H1 (cell line): ENCODE measurements at regions not wholly inside any gene's neighbourhood (a gene's known extent, or its start where the extent isn't known, plus 50 kb on each side); places are given as distances from the start of the nearest gene placed in this dataset.

ENCODE experiments used
- CTCF ChIA-PET: fragments of 300-600 bp; sonication (Branson Sonifier 250); formaldehyde crosslinking; loops from one replicate; lab custom pipeline; 2021; ENCODE audit not compliant: partially characterized antibody; lab: Charles Lee
- POLR2A ChIA-PET: fragments of 300-600 bp; sonication (Branson Sonifier 250); formaldehyde crosslinking; loops from one replicate; lab custom pipeline; 2021; ENCODE audit warnings: inconsistent platforms; ENCODE audit not compliant: partially characterized antibody; lab: Charles Lee
- DNase-seq, 2 experiments: peaks; one replicate each; pipeline versions ENCODE4 v3.0.0 to v3.0.0-alpha.2; 2010 to 2022; ENCODE audit warnings: low spot score in 2 of 2, low read depth in 1 of 2, mixed read lengths in 1 of 2
- FAIRE-seq: peaks from 2 replicates; lab custom pipeline; 2011; peaks lifted over from hg19 to GRCh38; lab: Jason Lieb, UNC
- H2AFZ ChIP-seq: 2 replicates; pipeline ENCODE4 v1.8.1; 2012; ENCODE audit warnings: low read length, inconsistent platforms
- H2AK5ac ChIP-seq: 2 replicates; pipeline ENCODE4 v1.6.1; 2013; ENCODE audit warnings: low read depth, low read length
- H2BK120ac ChIP-seq: replicated peaks from 2 replicates; pipeline ENCODE3; 2013; ENCODE audit warnings: low read depth, low read length, inconsistent platforms
- H2BK12ac ChIP-seq: 2 replicates; pipeline ENCODE4 v1.6.1; 2013; ENCODE audit warnings: low read depth, low read length
- H2BK15ac ChIP-seq: 2 replicates; pipeline ENCODE4 v1.6.1; 2013; ENCODE audit warnings: low read length
- H2BK20ac ChIP-seq: 2 replicates; pipeline ENCODE4 v1.6.1; 2013; ENCODE audit warnings: low read length
- H2BK5ac ChIP-seq: 2 replicates; pipeline ENCODE4 v1.6.1; 2013; ENCODE audit warnings: low read depth, low read length
- H3K14ac ChIP-seq: 2 replicates; pipeline ENCODE4 v1.6.1; 2013; ENCODE audit warnings: inconsistent platforms; ENCODE audit not compliant: insufficient read length
- H3K18ac ChIP-seq: 2 replicates; pipeline ENCODE4 v1.6.1; 2013; ENCODE audit warnings: low read length; ENCODE audit errors: extremely low read depth
- H3K23ac ChIP-seq: 2 replicates; pipeline ENCODE4 v1.6.1; 2013; ENCODE audit warnings: inconsistent platforms; ENCODE audit not compliant: insufficient read length
- H3K23me2 ChIP-seq: 2 replicates; pipeline ENCODE4 v1.6.1; 2013; ENCODE audit warnings: low read depth, low read length
- H3K27ac ChIP-seq: 2 replicates; pipeline ENCODE4 v1.6.1; 2011; ENCODE audit warnings: low read depth, low read length, inconsistent platforms
- H3K27me3 ChIP-seq, 4 experiments: replicated peaks in 1 of 4; 1 replicate in 1 of 4; 2 replicates in 3 of 4; pipeline versions ENCODE4 v1.6.1 to v1.8.1; 2011 to 2013; ENCODE audit warnings: low read length in 3 of 4, mild to moderate bottlenecking in 3 of 4, inconsistent platforms in 2 of 4, mixed read lengths in 2 of 4, moderate library complexity in 1 of 4; ENCODE audit not compliant: control insufficient read depth in 3 of 4, insufficient read depth in 3 of 4; ENCODE audit errors: extremely low read depth in 1 of 4
- H3K36me3 ChIP-seq, 4 experiments: 2 replicates each; pipeline versions ENCODE4 v1.6.1 to v1.8.1; 2011 to 2013; ENCODE audit warnings: mild to moderate bottlenecking in 4 of 4, low read length in 3 of 4, moderate library complexity in 2 of 4, control low read depth in 1 of 4, inconsistent platforms in 1 of 4; ENCODE audit not compliant: insufficient read depth in 4 of 4, control insufficient read depth in 2 of 4
- H3K4ac ChIP-seq: replicated peaks from 2 replicates; pipeline ENCODE3; 2013; ENCODE audit warnings: low read length, low read depth, mixed read lengths, inconsistent platforms; ENCODE audit not compliant: insufficient read length
- H3K4me1 ChIP-seq, 4 experiments: replicated peaks in 1 of 4; 1 replicate in 1 of 4; 2 replicates in 3 of 4; pipeline versions ENCODE4 v1.6.1 to v1.8.1; 2011 to 2013; ENCODE audit warnings: low read length in 3 of 4, inconsistent platforms in 2 of 4, mixed read lengths in 1 of 4; ENCODE audit not compliant: insufficient read depth in 4 of 4, control insufficient read depth in 3 of 4
- H3K4me2 ChIP-seq, 2 experiments: 2 replicates each; pipeline versions ENCODE4 v1.6.1 to v1.8.1; 2011 to 2013; ENCODE audit warnings: low read depth in 2 of 2, low read length in 2 of 2, control low read depth in 1 of 2, inconsistent platforms in 1 of 2, mild to moderate bottlenecking in 1 of 2; ENCODE audit not compliant: insufficient read depth in 1 of 2
- H3K4me3 ChIP-seq, 4 experiments: fragments of 200-600, 300-600 bp in 1 of 4; sonication (generic), shearing (Covaris generic), sonication (Bioruptor Twin) in 1 of 4; 2 replicates each; pipeline versions ENCODE4 v1.5.1 to v1.8.1; 2011 to 2016; ENCODE audit warnings: low read length in 4 of 4, low read depth in 3 of 4, control low read depth in 2 of 4, inconsistent platforms in 2 of 4, mild to moderate bottlenecking in 2 of 4, mixed read lengths in 1 of 4, moderate library complexity in 1 of 4; ENCODE audit not compliant: insufficient read depth in 2 of 4; ENCODE audit errors: extremely low read depth in 1 of 4
- H3K56ac ChIP-seq: replicated peaks from 2 replicates; pipeline ENCODE3; 2013; ENCODE audit warnings: low read depth, mild to moderate bottlenecking, mixed read lengths, low read length, inconsistent platforms; ENCODE audit not compliant: insufficient read length
- H3K79me1 ChIP-seq: 2 replicates; pipeline ENCODE4 v1.6.1; 2013; ENCODE audit warnings: low read depth, low read length, control low read depth
- H3K79me2 ChIP-seq, 2 experiments: 2 replicates each; pipeline versions ENCODE4 v1.6.1 to v1.8.1; 2012 to 2013; ENCODE audit warnings: low read length in 2 of 2, mild to moderate bottlenecking in 2 of 2, inconsistent platforms in 1 of 2; ENCODE audit not compliant: insufficient read depth in 2 of 2, control insufficient read depth in 1 of 2
- H3K9ac ChIP-seq, 4 experiments: replicated peaks in 1 of 4; 1 replicate in 1 of 4; 2 replicates in 3 of 4; pipeline versions ENCODE4 v1.6.1 to v1.8.1; 2011 to 2013; ENCODE audit warnings: low read depth in 3 of 4, low read length in 3 of 4, control low read depth in 2 of 4, mild to moderate bottlenecking in 2 of 4, moderate library complexity in 2 of 4, inconsistent platforms in 1 of 4; ENCODE audit errors: extremely low read depth in 1 of 4
- H3K9me3 ChIP-seq, 2 experiments: 2 replicates each; pipeline versions ENCODE4 v1.6.1 to v1.8.1; 2012 to 2013; ENCODE audit warnings: mild to moderate bottlenecking in 2 of 2, moderate library complexity in 2 of 2, control low read depth in 1 of 2, inconsistent platforms in 1 of 2, low read depth in 1 of 2, low read length in 1 of 2, mixed read lengths in 1 of 2; ENCODE audit not compliant: insufficient read depth in 2 of 2
- H4K20me1 ChIP-seq, 2 experiments: replicated peaks in 1 of 2; 2 replicates each; pipeline versions ENCODE3 to v1.8.1; 2011 to 2013; ENCODE audit warnings: inconsistent platforms in 2 of 2, low read length in 2 of 2, mild to moderate bottlenecking in 1 of 2; ENCODE audit not compliant: insufficient read depth in 2 of 2, control insufficient read depth in 1 of 2
- H4K5ac ChIP-seq: 2 replicates; pipeline ENCODE4 v1.6.1; 2013; ENCODE audit warnings: low read length, low read depth, mixed read lengths, inconsistent platforms; ENCODE audit not compliant: insufficient read length
- H4K8ac ChIP-seq: 2 replicates; pipeline ENCODE4 v1.8.0; 2013; ENCODE audit warnings: mild to moderate bottlenecking, moderate library complexity, low read length, inconsistent platforms; ENCODE audit not compliant: insufficient read depth; ENCODE audit errors: extremely low read depth
- H4K91ac ChIP-seq: replicated peaks from 2 replicates; pipeline ENCODE3; 2013; ENCODE audit warnings: low read length, mixed read lengths, inconsistent platforms; ENCODE audit not compliant: insufficient read length
- CBX8 ChIP-seq: fragments of 300-800, 300-1000 bp; sonication (generic); IDR thresholded peaks from 2 replicates; pipeline ENCODE4 v1.7.1; 2016; ENCODE audit warnings: low read depth, low read length, borderline replicate concordance
- CEBPB ChIP-seq: IDR thresholded peaks from 2 replicates; pipeline ENCODE4 v1.6.1; 2012; ENCODE audit warnings: low read depth, low read length
- CHD1 ChIP-seq: IDR thresholded peaks from 2 replicates; pipeline ENCODE4 v1.6.1; 2012; ENCODE audit warnings: low read depth, low read length, improper control_type of control experiment
- CHD2 ChIP-seq: IDR thresholded peaks from 2 replicates; pipeline ENCODE4 v1.6.1; 2012; ENCODE audit warnings: low read length, improper control_type of control experiment
- CTBP2 ChIP-seq: IDR thresholded peaks from 2 replicates; pipeline ENCODE4 v1.7.0; 2011; ENCODE audit warnings: borderline replicate concordance, mild to moderate bottlenecking, moderate library complexity, mixed read lengths, low read length; ENCODE audit not compliant: insufficient read depth, insufficient read length
- FOSL1 ChIP-seq: IDR thresholded peaks from 2 replicates; pipeline ENCODE4 v1.6.1; 2011; ENCODE audit warnings: mild to moderate bottlenecking, low read depth, low read length, moderate library complexity; ENCODE audit not compliant: insufficient read depth
- NRF1 ChIP-seq: IDR thresholded peaks from 2 replicates; pipeline ENCODE4 v1.6.1; 2011; ENCODE audit warnings: mild to moderate bottlenecking, low read depth, low read length, improper control_type of control experiment
- PHF8 ChIP-seq: fragments of 200-600 bp; sonication (generic); conservative IDR thresholded peaks from 2 replicates; pipeline ENCODE4 v1.7.1; 2012; ENCODE audit warnings: low read depth, mild to moderate bottlenecking, inconsistent platforms, low read length, moderate library complexity
- SUZ12 ChIP-seq: fragments of 200-600 bp; sonication (generic); IDR thresholded peaks from 2 replicates; pipeline ENCODE4 v1.6.1; 2012; ENCODE audit warnings: mild to moderate bottlenecking, inconsistent platforms, low read length, moderate library complexity, mixed read lengths
- TCF12 ChIP-seq: IDR thresholded peaks from 2 replicates; pipeline ENCODE4 v1.6.1; 2011; ENCODE audit warnings: low read depth, mild to moderate bottlenecking, low read length
- WGBS, 2 experiments: shearing (Covaris generic) in 1 of 2; methylation state at CpG; one replicate each; pipeline versions ENCODE4 v1.1.6 to v1.1.7; 2013 to 2015; ENCODE audit warnings: low lambda C conversion rate in 2 of 2, mixed read lengths in 2 of 2, inconsistent platforms in 1 of 2, low coverage in 1 of 2, missing lambda C conversion rate in 1 of 2; ENCODE audit not compliant: insufficient replicate concordance in 2 of 2, insufficient coverage in 1 of 2, insufficient read length in 1 of 2; ENCODE audit errors: extremely low coverage in 1 of 2, missing lambda C conversion rate in 1 of 2; 5-methylcytosine and 5-hydroxymethylcytosine counted together
- TF ChIP-seq, protein P1 (sequence below): IDR thresholded peaks from 2 replicates; pipeline ENCODE4 v1.6.1; 2011; ENCODE audit warnings: low read length, improper control_type of control experiment
- TF ChIP-seq, protein P2 (sequence below): IDR thresholded peaks from 2 replicates; pipeline ENCODE4 v1.6.1; 2012; ENCODE audit warnings: low read length, inconsistent platforms

DNA sequence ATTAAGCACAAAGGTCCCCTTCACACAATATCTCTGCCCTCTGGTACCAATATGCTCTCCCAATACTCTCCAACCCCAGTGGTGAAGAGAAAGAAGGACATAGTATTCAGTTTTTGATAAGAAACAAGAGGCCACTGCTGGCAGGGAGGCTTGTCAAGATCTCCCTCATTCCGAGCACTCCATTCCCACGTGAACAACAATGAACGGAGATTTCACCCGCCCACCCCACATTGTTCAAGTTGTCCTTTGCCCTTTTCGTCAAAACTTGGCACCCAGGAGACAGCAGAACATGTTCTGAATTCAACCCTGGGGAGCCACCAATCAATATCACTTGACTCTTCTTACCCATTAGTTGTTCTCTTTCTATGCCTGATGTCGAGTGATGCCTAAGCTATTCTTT lies 54.2 kb upstream of the SLC25A4 start:
- POLR2A ChIA-PET = no interaction called here
- no peak overlapping the region for H3K14ac ChIP-seq
- no peaks in the 10 kb centered on the region for H3K79me1 ChIP-seq
- H3K36me3 ChIP-seq = no peaks in the 10 kb centered on the region
- H3K23ac ChIP-seq = no peak overlapping the region
- H3K27ac ChIP-seq = no peak overlapping the region
- H3K56ac ChIP-seq = no peak overlapping the region
- H2BK5ac ChIP-seq = no peak overlapping the region
- H2BK20ac ChIP-seq = no peak overlapping the region
- no peaks in the 10 kb centered on the region for H3K9me3 ChIP-seq
- H2AFZ ChIP-seq = no peak overlapping the region
- WGBS, 2 experiments = 80% methylated on average over 6 of the region's 6 CpGs; no CpG with 5 or more reads in 1 of the 2 experiments
- peaks cover 0 to 9% (median 3%) of the 10 kb centered on the region in 4 experiments; a peak in 5 of 7 replicates for H3K4me1 ChIP-seq
- CTCF ChIA-PET = interaction anchor here (6.6 kb wide), 1 partner anchor 8 kb away, joined by 56 read pairs; no protein-coding TSS in a partner anchor
- no peak overlapping the region for H4K5ac ChIP-seq
- no peak overlapping the region for H3K18ac ChIP-seq
- DNase-seq (no peak), FAIRE-seq (no peak)
- H3K27me3 ChIP-seq = no peaks in the 10 kb centered on the region
- no peak overlapping the region for H2BK120ac ChIP-seq
- H4K91ac ChIP-seq = no peak overlapping the region
- no peak overlapping the region for H3K4me3 ChIP-seq
- H2BK15ac ChIP-seq = peak overlapping the region; percentile 38; the same call in 1 of the 2 replicates
- no peak overlapping the region for H3K4me2 ChIP-seq
- no peaks in the 10 kb centered on the region for H3K23me2 ChIP-seq
- no peak overlapping the region for H2AK5ac ChIP-seq
- H3K4ac ChIP-seq = no peak overlapping the region
- no peaks in the 10 kb centered on the region for H4K20me1 ChIP-seq
- H2BK12ac ChIP-seq = no peak overlapping the region
- no peaks in the 10 kb centered on the region for H3K79me2 ChIP-seq
- no peak overlapping the region for H4K8ac ChIP-seq
- H3K9ac ChIP-seq = no peak overlapping the region
- TF ChIP-seq CHD1 = no peak
- TF ChIP-seq PHF8 = no peak
- TF ChIP-seq FOSL1 = no peak
- TF ChIP-seq CHD2 = no peak
- TF ChIP-seq, protein P1, sequence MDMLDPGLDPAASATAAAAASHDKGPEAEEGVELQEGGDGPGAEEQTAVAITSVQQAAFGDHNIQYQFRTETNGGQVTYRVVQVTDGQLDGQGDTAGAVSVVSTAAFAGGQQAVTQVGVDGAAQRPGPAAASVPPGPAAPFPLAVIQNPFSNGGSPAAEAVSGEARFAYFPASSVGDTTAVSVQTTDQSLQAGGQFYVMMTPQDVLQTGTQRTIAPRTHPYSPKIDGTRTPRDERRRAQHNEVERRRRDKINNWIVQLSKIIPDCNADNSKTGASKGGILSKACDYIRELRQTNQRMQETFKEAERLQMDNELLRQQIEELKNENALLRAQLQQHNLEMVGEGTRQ = no peak
- no peak for TF ChIP-seq CEBPB
- TF ChIP-seq, protein P2, sequence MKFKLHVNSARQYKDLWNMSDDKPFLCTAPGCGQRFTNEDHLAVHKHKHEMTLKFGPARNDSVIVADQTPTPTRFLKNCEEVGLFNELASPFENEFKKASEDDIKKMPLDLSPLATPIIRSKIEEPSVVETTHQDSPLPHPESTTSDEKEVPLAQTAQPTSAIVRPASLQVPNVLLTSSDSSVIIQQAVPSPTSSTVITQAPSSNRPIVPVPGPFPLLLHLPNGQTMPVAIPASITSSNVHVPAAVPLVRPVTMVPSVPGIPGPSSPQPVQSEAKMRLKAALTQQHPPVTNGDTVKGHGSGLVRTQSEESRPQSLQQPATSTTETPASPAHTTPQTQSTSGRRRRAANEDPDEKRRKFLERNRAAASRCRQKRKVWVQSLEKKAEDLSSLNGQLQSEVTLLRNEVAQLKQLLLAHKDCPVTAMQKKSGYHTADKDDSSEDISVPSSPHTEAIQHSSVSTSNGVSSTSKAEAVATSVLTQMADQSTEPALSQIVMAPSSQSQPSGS = no peak
- no peak for TF ChIP-seq TCF12
- TF ChIP-seq NRF1 = no peak
- no peak for TF ChIP-seq CBX8
- TF ChIP-seq CTBP2 = no peak
- TF ChIP-seq SUZ12 = no peak
